Stimulated activated CD4-positive, alpha-beta T cell treated with anti-CD3 and anti-CD28 coated beads, TNF-alpha, amount 100 ng/mL, for 24 hours (primary cell): ENCODE measurements at regions not wholly inside any gene's neighbourhood (a gene's known extent, or its start where the extent isn't known, plus 50 kb on each side); places are given as distances from the start of the nearest gene placed in this dataset.
"Not testable (repeated sequence)": the region's sequence is repeated elsewhere in the genome, so short reads cannot be mapped to it uniquely, and the experiment has no call there.

Experiments
- DNase-seq, 3 experiments: peaks; one replicate each; pipeline ENCODE4 v3.0.0-alpha.2; 2020; ENCODE audit warnings: low read depth in 3 of 3

DNA sequence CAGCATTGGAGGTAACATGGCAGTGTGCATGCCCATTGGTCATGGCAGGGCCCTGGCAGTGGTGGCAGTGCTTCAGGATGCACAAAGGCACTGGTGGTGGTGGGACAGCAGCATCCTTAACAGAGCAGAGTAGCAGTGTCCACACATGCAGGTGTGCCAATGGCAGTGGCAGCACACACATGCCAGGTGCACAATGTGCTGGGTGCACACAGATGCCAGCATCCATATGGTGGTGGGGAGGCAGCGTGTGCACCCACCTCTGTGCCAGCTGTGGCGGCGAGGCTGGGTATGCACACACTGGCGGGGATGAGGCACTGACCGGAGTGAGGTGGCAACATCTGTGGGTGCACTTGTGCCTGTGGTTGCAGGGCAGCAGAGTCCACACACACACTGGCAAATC lies 150.6 kb downstream of the SI start:
- no peak for DNase-seq

DNA sequence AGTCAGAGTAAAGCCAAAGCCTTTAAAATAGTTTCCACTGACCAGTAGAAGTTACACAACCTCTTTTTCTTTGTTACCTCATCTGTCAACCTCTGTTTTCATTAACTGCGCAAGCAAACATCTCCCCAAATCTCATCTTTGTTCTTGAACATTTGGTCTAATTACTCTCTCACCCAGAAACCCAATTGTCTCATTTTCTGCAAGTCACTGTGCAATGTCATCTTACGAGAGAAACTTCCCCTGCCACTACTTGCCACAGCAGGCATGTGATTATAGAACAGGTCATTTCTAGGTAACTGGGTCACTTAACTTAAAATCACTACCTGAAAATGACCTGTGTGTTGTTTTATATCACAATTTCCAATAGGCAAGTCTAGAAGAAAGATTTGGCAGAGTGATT lies 159.4 kb downstream of the SI start:
- DNase-seq = no peak

DNA sequence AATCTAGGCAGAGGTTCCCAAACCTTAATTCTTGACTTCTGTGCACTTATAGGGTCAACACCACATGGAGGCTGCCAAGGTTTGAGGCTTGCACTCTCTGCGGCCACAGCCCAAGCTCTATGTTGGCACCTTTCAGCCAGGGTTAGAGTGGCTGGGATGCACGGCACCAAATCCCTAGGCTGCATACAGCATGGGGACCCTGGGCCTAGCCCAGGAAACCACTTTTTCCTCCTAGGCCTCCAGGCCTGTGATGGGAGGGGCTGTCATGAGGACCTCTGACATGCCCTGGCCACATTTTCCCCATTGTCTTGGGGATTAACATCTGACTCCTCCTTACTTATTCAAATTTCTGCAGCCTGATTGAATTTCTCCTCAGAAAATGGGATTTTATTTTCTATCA lies 165.4 kb downstream of the SI start:
- no peak for DNase-seq

DNA sequence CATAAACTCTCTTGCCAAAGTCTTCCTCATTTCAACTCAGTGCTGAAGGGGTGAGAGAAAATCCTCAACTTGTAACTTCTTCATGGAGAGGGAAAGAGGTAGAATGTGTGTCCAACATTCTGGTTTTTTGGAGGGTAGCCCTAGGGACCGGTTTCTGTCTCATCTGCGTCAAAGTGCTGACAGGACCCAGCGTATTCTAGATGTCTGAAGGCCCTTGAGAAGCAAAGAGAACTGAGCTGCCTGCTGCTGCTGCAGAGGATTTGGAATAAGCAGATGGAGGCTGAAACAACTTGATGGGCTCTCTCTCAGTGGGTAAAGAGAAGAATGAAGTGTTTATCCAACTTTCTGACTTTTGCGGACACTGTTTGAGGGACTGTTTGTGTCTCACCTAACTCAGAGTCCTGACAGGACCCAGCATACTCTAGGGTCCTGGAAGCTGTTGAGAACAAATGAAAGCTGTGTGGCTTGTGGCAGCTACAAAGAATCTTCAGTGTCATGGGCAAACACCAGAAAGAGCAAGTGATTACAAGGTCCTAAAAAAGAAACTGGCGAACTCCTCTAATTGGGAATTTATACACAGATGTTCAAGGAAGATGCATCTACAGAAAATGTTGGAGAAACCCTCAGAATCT lies 174.4 kb downstream of the SI start:
- DNase-seq = no peak

DNA sequence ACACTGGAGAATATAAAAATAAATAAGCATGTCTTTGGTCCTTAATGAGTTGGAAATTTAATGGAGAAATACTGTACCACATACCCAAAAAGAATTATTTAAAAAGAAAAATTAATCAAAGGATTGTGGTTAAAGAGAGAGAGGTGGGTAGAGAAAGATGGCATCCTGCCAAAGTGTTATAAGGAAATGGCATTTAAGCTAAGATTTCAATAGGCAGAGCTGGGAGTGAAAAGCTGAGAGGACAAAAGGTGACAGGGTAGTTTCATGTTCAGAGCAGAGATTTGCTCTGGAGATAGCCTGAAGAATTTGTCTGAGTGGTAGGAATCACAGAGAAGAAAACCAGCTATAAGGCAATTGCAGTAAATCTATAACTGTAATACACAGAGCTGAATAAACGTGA lies 181.0 kb downstream of the SI start:
- no peak for DNase-seq

DNA sequence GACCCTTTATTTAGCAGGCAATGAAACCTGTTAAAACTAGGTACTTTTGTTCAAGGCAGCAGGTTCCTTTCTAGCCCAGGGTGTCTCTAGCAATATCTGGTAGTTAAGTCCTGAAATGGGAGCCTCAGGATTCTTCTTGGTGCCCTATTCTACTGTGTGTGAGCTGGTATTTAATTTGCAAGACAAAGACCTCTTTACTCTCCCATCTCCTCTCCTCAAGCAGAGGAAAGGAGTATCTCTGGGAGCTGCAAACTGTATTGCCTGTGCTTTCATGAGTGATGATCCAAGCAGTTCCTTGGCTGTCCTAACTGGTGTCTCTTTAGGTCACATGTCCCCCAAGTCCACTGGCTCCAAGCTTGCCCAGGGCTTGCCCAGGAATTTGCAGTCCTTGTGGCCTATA lies 188.2 kb downstream of the SI start:
- DNase-seq = no peak

DNA sequence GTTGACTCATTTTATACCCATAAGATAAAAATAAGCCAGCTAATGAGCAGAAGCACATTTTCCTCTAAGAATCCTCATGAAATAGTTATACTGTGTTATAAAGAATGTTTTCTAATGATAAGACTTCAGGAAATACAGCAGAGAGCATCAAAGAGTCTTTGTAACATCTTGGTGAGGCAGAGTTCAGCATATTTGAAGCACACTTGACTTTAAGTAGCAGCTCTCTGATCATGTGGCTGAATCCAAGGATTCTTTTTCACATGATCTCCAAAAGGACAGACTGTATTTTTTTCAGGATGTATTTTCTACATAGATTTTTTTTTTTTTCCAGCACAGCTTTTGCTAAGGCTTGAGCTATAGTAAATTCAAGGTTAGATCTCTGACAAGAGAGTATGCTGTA lies 195.1 kb downstream of the SI start:
- DNase-seq = no peak

DNA sequence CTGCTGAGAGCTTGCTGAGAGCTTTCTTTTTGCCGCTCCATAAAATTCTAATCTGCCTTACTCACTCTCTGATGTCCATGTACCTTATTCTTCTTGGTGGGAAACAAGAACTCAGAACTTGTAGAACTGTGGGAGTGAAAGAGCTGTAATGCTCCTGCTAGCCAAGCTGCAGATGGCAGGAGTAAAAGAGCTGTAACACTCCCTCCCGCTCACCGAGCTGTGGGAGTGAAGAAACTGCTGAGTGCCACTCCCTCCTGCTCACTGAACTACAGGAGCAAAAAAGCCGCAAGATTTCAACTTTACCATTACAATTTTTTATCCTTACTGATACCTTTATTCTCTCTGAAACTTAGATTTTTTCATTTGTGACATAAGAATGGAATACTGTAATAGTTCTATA lies 199.1 kb downstream of the SI start:
- DNase-seq = no peak

DNA sequence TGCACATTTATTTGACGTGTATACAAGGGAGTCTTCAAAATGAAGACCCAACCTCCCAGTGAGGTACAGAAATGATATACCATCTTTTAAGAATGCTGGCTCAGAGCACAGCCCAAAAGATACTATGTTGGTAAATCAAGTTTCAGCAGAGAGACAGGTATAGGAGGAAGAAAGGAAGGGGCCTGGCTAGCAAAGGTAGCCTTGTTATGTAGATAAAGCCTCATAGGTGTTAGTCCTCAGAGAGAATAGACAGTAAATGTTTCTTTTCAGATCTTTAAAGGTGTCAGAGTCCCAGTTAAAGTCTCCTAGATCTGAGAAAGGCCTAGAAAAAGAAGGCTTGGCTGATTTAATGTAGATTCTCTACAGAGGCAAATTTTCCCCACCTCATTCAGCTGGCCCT lies 213.8 kb downstream of the SI start:
- DNase-seq = no peak

DNA sequence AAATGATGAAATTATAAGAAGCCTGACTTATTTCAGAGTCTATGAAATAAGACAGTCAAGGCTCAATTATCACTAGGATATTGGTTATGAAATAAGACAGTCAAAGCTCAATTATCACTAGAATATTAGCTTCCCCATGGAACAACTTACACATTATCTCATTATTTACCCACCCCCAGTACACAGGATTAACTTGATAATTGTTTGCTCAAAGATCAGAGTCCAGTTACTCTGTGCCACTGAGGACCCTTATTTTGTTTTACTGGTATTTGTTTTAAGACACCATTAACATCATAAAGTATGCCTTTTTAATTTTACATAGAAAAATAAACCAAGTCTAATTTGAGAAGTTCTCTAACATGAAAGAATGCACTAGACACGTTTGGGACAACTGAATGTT lies 225.4 kb downstream of the SI start:
- DNase-seq = no peak

DNA sequence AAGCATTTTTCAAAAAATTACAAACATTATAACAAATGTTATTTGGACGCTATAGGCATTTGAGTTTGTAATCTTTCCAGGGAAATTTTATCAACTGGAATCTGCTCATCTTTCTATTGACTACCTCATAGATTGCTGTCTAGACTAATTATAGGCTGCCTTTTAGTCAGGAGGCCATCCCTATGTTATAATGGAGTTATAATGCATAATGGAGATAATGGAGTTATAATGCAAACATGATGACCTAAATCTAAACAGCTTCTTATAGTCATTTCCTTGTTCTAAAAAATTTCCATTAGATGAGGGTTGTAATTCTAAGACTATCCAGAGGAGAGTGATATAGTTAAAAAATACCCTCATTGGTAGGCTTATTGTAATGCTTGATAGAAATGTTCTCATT lies 226.4 kb downstream of the SI start:
- no peak for DNase-seq

DNA sequence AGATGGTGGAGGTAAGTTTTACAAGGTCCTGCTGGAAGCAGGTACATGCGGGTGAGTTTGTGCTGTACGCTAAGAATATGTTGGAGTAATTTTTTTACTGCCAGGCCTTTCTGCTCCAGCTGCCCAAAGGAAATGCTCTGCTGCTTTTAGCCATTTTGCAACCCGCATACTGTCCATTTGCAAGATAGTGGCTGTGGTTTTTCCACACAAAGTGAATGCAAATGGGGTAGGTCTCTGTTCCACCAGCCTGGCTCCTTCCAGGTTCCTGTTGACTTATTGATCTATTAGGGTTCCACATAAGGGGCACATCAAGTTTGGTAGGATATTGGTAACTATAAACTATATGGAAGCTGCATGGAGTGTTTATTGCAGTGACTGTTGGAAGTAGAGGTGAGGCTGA lies 227.1 kb downstream of the SI start:
- no peak for DNase-seq

DNA sequence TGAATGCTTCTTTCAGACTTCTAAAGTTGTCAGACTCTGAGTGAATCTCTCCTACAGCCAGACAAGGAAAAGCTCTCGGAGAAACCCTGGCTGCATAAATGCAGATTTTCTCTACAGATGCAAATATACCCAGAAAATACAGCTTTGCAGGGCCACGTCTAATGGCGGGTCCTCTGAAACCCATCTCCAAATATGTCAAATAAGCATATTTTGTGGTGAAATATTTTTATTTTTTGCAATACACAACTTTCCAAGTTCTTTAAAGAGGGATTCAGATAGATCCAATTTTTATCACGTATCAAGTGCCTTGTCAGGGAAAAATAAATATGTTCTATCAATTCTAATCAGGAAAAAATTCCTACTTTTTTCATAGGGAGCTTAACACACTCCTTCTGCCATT lies 229.4 kb downstream of the SI start:
- DNase-seq = no peak

DNA sequence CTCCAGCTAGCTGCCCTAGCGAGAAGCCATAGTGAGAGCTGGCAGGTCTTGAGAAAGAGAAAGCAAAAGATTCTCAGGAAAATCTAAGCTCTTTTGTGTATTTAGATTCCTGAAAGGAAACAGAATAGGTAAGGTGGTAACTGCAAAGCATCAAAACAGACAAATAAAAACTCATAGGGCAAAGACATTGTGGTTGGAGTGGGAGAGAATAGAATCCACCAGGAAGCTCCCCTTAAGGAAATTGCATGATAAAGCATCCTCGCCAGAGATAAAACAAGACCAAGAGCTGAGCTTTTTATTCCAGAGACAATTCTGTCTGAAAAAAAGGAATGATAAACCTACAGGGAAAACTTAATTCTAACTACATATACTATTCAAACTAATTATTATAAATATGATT lies 232.6 kb downstream of the SI start:
- DNase-seq = no peak

DNA sequence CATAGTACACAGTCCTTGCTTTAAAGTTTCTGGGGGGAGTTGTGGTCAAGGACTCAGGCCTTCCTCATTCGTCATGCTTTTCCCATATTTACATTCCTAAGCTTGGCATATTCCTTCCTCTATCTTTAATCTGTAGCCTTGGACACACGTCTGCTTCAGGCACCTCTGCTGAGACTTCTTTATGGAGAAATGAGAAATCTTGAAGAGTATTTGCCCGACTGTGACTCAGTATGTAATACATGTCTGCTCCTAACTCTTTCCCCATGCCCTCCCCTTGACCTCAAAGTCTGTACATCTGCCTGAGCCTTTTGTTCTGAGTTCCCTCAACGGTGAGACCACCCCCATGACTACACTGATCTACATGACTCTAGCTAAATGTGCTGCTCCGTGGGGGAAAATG lies 246.1 kb downstream of the SI start:
- no peak for DNase-seq

DNA sequence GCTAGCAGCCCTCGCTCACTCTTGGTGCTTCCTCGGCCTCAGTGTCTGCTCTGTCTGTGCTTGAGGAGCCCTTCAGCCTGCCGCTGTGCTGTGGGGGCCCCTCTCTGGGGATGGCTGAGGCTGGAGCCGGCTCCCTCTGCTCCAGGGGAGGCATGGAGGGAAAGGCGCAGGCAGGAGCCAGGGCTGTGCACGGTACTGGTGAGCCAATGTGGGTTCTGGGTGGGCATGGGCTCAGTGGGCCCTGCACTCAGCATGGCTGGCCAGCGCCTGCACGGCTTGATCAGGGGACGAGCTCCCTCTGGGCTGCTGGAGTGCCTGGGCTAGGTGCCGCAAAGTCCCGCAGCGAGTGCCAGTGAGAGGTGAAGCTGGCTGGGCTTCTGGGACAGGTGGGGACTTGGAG lies 260.0 kb downstream of the SI start:
- no peak for DNase-seq

DNA sequence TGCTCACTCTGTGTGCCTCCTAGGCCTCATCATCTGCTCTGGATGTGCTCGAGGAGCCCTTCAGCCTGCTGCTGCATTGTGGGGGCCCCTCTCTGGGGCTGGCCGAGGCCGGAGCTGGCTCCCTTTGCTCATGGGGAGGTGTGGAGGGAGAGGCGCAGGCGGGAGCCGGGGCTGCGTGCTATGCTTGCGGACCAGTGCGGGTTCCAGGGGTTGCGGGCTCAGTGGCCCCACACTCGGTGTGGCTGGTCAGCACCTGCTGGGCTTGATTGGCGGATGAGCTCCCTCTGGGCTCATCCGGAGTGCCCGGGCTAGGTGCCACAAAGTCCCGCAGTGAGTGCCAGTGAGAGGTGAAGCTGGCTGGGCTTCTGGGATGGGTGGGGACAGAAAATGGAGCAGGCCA lies 264.2 kb downstream of the SI start:
- no peak for DNase-seq

DNA sequence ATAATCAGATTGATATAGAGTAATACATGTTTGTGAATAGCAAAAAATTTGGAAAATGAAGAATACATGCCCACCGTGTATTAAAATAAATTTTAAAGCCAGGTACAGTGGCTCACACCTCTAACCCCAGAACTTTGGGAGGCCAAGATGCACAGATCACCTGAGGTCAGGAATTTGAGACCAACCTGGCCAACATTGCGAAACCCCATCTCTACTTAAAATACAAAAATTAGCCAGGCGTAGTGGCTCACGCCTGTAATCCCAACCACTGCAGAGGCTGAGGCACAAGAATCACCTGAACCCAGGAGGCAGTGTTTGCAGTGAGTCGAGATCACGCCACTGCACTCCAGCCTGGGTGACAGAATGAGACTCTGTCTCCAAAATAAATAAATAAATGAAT lies 266.3 kb downstream of the SI start:
- no peak for DNase-seq

DNA sequence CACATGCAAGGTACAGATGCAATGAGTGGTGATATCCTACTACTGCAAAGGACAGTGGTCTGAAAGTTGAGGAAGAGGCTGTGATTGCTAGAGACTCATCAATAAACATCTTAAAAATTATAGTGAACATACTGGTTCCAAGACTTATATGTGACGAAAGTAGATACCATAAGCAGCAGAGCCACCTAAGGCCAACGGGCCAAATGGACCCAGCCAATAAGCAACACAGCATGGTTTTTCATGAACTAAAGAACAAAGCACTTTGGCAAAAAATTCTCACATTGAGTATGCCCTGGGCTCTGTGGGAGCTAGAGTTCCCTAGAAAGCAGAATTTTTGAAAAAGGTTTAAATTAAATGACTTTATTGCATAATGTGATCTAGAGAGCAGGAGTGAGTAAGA lies 272.1 kb downstream of the SI start:
- DNase-seq = no peak

DNA sequence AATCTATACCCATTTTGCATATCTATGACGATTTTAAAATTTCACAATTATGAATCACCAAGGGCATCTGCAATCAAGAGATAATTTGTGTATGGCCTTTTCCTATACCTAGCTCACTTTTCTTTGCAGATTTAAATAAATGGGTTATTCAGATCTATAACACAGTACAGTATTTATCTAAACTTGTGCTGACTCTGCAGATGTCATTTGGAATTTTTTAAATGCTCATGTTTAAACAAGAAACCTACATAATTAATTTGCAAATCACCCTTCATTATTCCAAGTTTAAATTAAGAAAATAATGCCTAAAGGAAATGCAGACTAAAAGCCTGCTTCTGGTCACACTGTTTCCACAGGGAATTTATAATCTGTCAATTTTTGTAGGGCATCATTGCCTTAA lies 284.2 kb downstream of the SI start:
- DNase-seq = no peak

DNA sequence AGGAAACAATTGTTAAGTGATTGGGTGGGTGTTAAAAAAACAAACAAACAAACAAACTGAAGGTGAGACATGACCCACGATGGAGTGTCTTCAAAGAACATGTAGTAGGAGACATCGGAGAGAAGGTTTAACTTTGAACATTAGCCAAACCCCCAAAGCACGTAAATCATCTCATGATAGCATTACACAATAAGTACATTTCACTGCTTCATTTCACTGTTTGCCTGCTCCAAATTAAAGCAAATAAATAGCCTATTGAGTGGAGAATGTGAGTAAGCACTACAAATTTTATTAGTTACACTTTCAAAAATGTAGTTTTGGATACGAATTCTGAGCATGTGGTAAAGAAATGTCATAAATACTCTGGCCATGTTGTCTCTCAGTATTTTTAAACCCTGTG lies 287.0 kb downstream of the SI start:
- no peak for DNase-seq

DNA sequence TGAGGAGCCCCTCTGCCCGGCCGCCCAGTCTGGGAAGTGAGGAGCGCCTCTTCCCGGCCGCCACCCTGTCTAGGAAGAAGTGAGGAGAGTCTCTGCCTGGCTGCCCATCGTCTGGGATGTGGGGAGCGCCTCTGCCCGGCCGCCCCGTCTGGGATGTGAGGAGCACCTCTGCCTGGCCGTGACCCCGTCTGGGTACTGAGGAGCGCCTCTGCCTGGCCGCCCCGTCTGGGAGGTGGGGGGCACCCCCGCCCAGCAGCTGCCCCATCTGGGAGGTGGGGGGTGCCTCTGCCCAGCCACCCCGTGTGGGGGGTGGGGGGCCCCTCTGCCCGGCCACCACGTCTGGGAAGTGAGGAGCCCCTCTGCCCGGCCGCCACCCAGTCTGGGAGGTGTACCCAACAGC lies 293.9 kb downstream of the SI start:
- DNase-seq = not testable (repeated sequence)

DNA sequence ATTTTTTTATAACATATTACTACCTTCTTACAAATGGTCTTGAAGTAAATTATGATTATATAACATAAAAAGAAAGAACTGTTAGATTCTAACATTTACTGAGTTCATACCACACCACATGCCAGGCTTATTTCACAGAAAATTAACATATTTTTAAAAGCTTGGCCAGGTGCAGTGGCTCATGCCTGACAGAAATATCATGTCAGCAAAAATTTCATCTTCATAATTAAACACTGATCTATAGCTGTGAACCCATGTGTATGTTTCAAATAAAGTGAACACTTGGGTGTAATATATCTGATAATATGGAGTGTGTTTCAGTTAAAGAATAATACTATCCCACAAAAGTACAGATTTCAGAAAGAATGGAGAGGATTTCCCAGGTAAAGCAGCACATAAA lies 296.5 kb downstream of the SI start:
- no peak for DNase-seq

DNA sequence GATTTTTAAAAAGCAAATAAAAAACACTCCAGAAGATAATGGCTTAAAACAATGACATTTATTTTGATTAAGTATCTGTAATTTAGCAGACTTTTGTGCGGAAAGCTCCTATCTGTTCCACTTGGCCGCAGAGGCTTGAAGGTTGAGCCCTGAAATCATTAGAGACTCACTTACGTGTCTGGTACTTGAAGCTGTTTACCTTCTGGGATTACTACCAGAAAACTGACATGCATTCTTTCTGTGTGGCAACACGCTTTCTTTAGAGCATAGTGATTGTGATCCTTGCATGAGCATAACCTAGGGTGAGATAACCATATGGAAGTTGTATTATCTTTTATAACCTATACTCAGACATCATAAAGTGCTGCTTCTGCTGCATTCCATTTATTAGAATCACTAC lies 298.5 kb downstream of the SI start:
- no peak for DNase-seq

DNA sequence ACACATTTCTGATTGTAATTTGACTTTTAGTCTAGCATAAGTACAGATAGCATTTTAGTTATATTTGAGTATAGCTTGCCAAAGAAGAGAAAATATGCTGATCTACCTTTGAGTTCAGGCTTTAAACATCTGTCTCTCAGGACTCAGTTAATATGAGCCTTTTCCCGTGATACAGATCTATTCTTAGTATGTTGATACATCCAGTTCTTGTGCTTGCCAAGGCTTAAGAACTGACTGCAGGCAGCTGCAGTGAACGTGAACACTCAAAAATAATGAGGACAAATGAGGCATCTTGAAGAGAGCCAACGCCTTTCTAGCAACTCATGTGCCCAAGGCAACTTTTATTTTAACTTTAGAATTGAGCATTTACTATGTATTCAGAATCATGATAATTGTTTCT lies 325.5 kb downstream of the SI start:
- DNase-seq = no peak
